Testis (tissue), 2 donors: ENCODE measurements at regions not wholly inside any gene's neighbourhood (a gene's known extent, or its start where the extent isn't known, plus 50 kb on each side); places are given as distances from the start of the nearest gene placed in this dataset.

ENCODE experiments used
- DNase-seq: peaks from one replicate; pipeline ENCODE4 v3.0.0-alpha.2; 2019
- H3K27ac ChIP-seq, 2 donors: fragments of 200-600 bp; sonication (generic); one replicate each; pipeline ENCODE4 v1.5.1; 2019
- H3K27me3 ChIP-seq: fragments of 200-600 bp; sonication (generic); one replicate; pipeline ENCODE4 v1.5.1; 2019
- H3K36me3 ChIP-seq: fragments of 200-600 bp; sonication (generic); one replicate; pipeline ENCODE4 v1.5.1; 2017; ENCODE audit warnings: low read depth; ENCODE audit errors: missing control alignments
- H3K4me1 ChIP-seq: fragments of 200-600 bp; sonication (generic); one replicate; pipeline ENCODE4 v1.5.1; 2019
- H3K4me3 ChIP-seq, 2 donors: fragments of 200-600 bp; sonication (generic); one replicate each; pipeline ENCODE4 v1.5.1; 2017 to 2019
- H3K9me3 ChIP-seq: fragments of 200-600 bp; sonication (generic); one replicate; pipeline ENCODE4 v1.5.1; 2017
- POLR2A ChIP-seq: fragments of 450-650 bp; IDR thresholded peaks from one replicate; pipeline ENCODE4 v1.6.1; 2017; ENCODE audit warnings: antibody characterized with exemption, mild to moderate bottlenecking, moderate library complexity
- WGBS, 2 donors: methylation state at CpG; one replicate each; pipeline ENCODE4 v1.1.5; 2018; 5-methylcytosine and 5-hydroxymethylcytosine counted together
- intact Hi-C: fragments of 100-400 bp; cut with DNase I; formaldehyde crosslinking; loops from one replicate; pipeline ENCODE4 v1.15.1; 2023; ENCODE audit warnings: low total_unique reads
- TF ChIP-seq, protein P1 (sequence below), 3 experiments: fragments of 450-650 bp in 2 of 3; fragments of 200-600 bp in 1 of 3; sonication (generic) in 1 of 3; IDR thresholded peaks; one replicate each; pipeline ENCODE4 v1.5.1; 2016 to 2019; ENCODE audit warnings: antibody characterized with exemption in 3 of 3, mild to moderate bottlenecking in 2 of 3, moderate library complexity in 1 of 3

GRCh38 chr5:13303445-13303844 lies 641.0 kb downstream of the DNAH5 start:
- Histone ChIP-seq H3K36me3 (no peaks in the 10 kb centered on the region), H3K27me3 (no peaks in the 10 kb centered on the region), H3K27ac (no peak overlapping the region), H3K4me3 (no peak overlapping the region), H3K4me1 (no peaks in the 10 kb centered on the region), H3K9me3 (no peaks in the 10 kb centered on the region)
- TF ChIP-seq, protein P1, sequence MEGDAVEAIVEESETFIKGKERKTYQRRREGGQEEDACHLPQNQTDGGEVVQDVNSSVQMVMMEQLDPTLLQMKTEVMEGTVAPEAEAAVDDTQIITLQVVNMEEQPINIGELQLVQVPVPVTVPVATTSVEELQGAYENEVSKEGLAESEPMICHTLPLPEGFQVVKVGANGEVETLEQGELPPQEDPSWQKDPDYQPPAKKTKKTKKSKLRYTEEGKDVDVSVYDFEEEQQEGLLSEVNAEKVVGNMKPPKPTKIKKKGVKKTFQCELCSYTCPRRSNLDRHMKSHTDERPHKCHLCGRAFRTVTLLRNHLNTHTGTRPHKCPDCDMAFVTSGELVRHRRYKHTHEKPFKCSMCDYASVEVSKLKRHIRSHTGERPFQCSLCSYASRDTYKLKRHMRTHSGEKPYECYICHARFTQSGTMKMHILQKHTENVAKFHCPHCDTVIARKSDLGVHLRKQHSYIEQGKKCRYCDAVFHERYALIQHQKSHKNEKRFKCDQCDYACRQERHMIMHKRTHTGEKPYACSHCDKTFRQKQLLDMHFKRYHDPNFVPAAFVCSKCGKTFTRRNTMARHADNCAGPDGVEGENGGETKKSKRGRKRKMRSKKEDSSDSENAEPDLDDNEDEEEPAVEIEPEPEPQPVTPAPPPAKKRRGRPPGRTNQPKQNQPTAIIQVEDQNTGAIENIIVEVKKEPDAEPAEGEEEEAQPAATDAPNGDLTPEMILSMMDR (IDR thresholded peaks at IDR 0.05), result no peak
- no peak for TF ChIP-seq POLR2A
- DNase-seq, result no peak
- intact Hi-C loops, result no loop called here

- no peak for DNase-seq
- intact Hi-C loops, result no loop called here
- Histone ChIP-seq H3K27me3 (no peaks in the 10 kb centered on the region), H3K27ac (no peak overlapping the region), H3K36me3 (no peaks in the 10 kb centered on the region), H3K4me1 (no peaks in the 10 kb centered on the region), H3K9me3 (no peaks in the 10 kb centered on the region), H3K4me3 (no peak overlapping the region)
- 91 to 92% methylated on average over 2 of the region's 2 CpGs for WGBS, 2 donors
- TF ChIP-seq POLR2A, result no peak
- TF ChIP-seq, protein P1 (IDR thresholded peaks at IDR 0.05), result no peak
These were observed 665.7 kb downstream of the DNAH5 start for GRCh38 chr5:13278811-13279210.

DNA sequence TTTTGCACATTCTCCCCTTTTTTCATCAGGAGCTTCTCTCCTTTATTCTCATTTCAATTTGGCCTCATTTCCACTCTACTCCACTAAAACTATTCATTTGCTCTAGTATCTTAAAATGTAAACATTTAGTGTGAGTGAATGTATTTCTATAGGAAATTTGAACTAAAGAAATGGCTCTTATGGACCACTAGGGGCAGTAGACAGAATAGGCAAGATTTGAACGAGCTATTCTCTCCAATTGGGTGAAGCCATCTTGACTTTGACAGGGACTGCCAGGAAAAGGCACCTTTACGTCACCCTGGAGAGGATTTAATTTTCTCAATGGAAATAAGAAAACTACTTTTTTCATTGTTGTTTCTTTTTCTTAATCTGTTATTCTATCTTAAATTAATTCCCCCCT lies 666.3 kb downstream of the DNAH5 start:
- no peak overlapping the region for H3K27ac ChIP-seq
- intact Hi-C loops, result no loop called here
- H3K4me1 ChIP-seq, result no peaks in the 10 kb centered on the region
- H3K4me3 ChIP-seq, result no peak overlapping the region
- no peak for DNase-seq
- no peaks in the 10 kb centered on the region for H3K27me3 ChIP-seq
- H3K36me3 ChIP-seq, result no peaks in the 10 kb centered on the region
- no peak for TF ChIP-seq POLR2A
- TF ChIP-seq, protein P1 (IDR thresholded peaks at IDR 0.05), result peak in 1 of 3 experiments; percentile 29
- 78 to 80% methylated on average over 2 of the region's 2 CpGs for WGBS, 2 donors
- no peaks in the 10 kb centered on the region for H3K9me3 ChIP-seq

GRCh38 chr5:13276156-13276555 lies 668.3 kb downstream of the DNAH5 start:
- no peak for DNase-seq
- WGBS, 2 donors, result 78 to 86% methylated on average over 1 of the region's 1 CpG
- no peaks in the 10 kb centered on the region for H3K9me3 ChIP-seq
- TF ChIP-seq, protein P1 (IDR thresholded peaks at IDR 0.05), result no peak
- TF ChIP-seq POLR2A, result no peak
- intact Hi-C loops, result no loop called here
- no peaks in the 10 kb centered on the region for H3K4me1 ChIP-seq
- H3K27me3 ChIP-seq, result no peaks in the 10 kb centered on the region
- H3K27ac ChIP-seq, result no peak overlapping the region
- H3K4me3 ChIP-seq, result no peak overlapping the region
- no peaks in the 10 kb centered on the region for H3K36me3 ChIP-seq

- Histone ChIP-seq H3K36me3 (no peaks in the 10 kb centered on the region), H3K27me3 (no peaks in the 10 kb centered on the region), H3K27ac (no peak overlapping the region), H3K4me1 (no peaks in the 10 kb centered on the region), H3K4me3 (no peak overlapping the region), H3K9me3 (no peaks in the 10 kb centered on the region)
- DNase-seq, result no peak
- 81 to 96% methylated on average over 1 of the region's 1 CpG for WGBS, 2 donors
- TF ChIP-seq, protein P1 (IDR thresholded peaks at IDR 0.05), result no peak
- TF ChIP-seq POLR2A, result no peak
- intact Hi-C loops, result no loop called here
These were observed 680.8 kb downstream of the DNAH5 start for GRCh38 chr5:13263701-13264100.
